ENCODE measurements at regions not wholly inside any gene's neighbourhood (a gene's known extent, or its start where the extent isn't known, plus 50 kb on each side); places are given as distances from the start of the nearest gene placed in this dataset.
"Not testable (repeated sequence)": the region's sequence is repeated elsewhere in the genome, so short reads cannot be mapped to it uniquely, and the experiment has no call there.

GRCh38 chr2:133624551-133624950, 56.3 kb upstream of the NCKAP5 start:
- DNase-seq: no peak

- no peak for DNase-seq
Observed at GRCh38 chr2:133627741-133628140, 59.5 kb upstream of the NCKAP5 start.

GRCh38 chr2:133633309-133633708, 65.0 kb upstream of the NCKAP5 start:
- DNase-seq: no peak

DNA sequence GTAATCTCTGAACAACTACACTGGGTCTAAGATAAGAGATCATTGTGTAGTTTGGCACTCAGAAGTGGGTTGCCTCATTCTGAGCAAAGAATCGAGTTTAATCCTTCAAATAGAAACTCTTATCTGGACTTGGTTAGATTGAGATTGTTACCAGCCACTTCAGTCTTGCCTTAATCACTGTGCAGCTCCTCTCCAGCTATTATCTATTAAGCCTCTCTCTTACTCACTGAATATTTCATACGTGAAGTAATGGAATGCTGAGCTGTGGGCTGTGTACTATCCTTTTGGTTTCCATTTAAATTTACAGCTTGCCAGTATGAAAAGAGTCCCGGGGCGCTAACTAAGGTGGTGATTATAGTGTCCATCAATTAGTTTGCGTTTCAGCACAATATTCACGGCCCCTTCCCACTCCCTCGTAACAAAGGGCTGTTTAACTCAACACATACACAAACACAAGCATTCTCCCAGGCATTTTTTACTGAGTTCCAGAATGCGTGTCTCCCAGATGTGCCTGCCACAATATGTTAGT, 65.7 kb upstream of the NCKAP5 start:
- DNase-seq: no peak

- DNase-seq: peak; percentile 1
Observed at GRCh38 chr2:133635131-133635530, 66.9 kb upstream of the NCKAP5 start.

- no peak for DNase-seq
Observed at GRCh38 chr2:133636287-133636686, 68.0 kb upstream of the NCKAP5 start.

- DNase-seq: no peak
Observed at GRCh38 chr2:133640103-133640502, 71.8 kb upstream of the NCKAP5 start.

- DNase-seq: peak; percentile 82
Observed at GRCh38 chr2:133641497-133641896, 73.2 kb upstream of the NCKAP5 start.

GRCh38 chr2:133641942-133642725, 73.9 kb upstream of the NCKAP5 start:
- no peak for DNase-seq

GRCh38 chr2:133642791-133643191, 74.5 kb upstream of the NCKAP5 start:
- DNase-seq: no peak

GRCh38 chr2:133643863-133644262, 75.6 kb upstream of the NCKAP5 start:
- DNase-seq: no peak

DNA sequence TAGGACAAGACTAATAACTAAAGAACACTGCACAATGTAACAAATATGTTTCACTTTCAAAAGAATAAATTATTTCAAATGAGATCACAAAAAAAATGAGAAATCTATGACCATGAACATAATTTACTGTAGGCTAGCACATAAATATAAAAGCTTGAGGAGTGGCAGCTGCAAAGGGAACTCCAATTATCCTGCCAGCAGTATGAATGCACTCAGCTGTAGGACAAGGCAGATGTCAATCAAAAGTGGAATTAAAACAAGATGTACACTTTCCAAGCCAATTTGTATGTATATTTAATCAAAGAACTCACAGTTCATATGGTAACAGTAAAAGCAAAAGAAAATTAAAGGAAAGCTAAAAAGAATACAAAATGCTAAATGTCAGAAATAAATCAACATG, 76.6 kb upstream of the NCKAP5 start:
- DNase-seq: no peak

DNA sequence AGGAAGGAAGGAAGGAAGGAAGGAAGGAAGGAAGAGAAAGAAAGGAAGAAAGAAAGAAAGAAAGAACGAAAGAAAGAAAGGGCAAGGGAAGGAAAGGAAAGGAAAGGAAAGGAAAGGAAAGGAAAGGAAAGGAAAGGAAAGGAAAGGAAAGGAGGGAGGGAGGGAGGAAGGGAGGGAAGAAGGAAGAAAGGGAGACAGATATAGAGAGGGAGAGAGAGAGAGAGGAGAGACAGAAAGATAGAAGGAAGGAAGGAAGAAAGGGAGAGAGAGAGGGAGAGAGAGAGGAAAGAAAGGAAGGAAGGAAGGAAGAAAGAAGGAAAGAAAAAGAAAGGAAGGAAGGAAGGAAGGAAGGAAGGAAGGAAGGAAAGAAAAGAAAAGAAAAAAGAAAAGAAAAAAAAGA, 79.1 kb upstream of the NCKAP5 start:
- not testable (repeated sequence) for DNase-seq

- no peak for DNase-seq
Observed at GRCh38 chr2:133651861-133652260, 83.6 kb upstream of the NCKAP5 start.

GRCh38 chr2:133652398-133652797, 84.1 kb upstream of the NCKAP5 start:
- no peak for DNase-seq

GRCh38 chr2:133653056-133653455, 84.8 kb upstream of the NCKAP5 start:
- DNase-seq: no peak

DNA sequence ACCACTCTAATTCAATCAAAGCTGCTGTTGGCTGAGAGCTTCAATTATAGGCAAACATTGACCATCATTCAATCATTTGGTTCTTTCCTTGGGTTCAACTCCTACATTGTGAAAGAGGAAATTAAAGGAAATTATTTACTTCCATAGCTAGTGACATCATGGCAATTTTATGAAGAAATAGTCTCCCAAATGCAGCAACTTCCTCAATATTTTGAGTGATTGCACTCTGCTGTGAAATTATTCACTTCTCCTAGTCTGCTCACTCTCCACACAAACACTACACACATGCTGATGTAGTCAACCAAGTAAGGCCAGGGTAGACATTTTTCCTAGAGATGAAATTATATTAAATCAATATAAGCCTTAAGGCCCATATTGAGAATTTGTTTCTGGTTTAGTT, 86.7 kb upstream of the NCKAP5 start:
- no peak for DNase-seq

DNA sequence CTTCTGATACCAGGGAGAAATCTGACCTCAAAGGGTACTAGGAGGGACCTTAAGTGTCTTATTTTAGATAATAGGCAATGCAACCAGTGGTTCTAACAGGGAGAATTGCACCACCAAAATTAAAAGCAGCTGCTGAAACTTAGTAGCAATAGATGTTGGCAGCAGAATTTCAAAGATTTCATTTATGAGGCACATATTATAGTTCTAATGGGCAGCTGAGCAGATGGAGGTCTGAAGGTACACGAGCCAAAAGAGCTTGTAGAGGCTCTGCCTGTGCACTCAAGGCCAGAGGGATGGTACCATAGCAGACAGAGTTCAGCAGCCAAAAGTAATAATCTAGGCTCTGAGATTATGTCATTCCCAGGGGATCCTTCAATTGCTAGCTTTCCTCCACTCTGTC, 87.3 kb upstream of the NCKAP5 start:
- no peak for DNase-seq

DNA sequence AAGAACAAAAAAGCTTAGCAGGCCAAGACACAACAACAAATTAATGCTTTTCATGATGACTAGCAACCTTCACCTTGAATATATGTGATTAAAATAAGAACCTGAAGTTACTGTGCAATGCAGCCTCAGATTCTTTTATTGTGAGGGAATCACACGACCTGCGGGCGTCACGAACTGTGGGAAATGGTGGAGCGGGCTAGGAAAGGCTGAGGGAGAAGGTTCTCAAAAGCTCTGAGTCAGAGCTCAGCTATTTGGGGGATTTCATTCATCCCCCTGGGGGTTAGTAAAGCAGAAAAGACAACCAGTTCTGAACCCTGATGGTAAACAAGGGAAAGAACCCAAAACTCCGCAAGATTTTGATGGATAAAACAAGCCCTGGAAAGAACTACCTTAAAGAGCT, 89.3 kb upstream of the NCKAP5 start:
- DNase-seq: no peak

DNA sequence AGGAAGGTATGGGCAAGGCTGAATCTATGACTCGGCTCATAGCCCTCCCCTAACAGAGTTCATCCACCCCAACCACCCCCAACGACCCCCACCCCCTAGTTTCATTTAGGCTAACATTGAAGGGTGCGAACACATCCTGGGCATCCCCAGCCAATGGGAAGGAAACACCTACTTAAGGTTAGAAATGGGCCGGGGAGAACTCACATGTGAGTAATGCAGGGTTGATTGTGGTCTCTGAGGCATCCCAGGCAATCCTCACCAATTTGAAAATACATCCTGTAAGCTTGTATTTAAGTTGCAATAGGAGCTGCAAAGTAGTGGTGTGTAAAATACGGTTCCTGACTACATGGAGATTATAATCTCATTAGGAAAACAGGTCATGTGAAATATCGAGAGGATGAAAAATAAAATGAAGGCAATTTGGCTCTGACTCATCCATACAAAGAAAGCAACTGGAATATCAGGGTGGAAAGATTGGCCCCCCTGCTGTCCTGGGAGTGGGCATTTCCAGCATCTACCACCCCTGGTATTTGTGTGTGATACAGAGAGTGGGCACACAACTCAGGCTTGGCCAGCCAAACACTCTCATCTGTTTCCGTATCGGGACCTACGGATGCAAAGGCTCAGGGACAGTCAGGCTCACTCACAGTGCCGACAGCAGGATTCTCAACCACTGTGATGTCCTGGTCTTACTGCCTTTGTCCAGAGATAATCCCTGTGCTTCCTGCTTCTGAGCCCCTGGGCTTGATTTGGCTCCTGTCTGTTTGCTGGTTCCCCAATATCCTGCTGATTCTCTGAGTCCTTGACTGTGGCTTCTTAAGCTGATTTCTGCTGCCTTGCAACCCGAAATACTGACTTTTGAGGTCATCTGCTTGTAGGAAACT, 90.0 kb upstream of the NCKAP5 start:
- DNase-seq: no peak

GRCh38 chr2:133660510-133660909, 92.2 kb upstream of the NCKAP5 start:
- DNase-seq: no peak

DNA sequence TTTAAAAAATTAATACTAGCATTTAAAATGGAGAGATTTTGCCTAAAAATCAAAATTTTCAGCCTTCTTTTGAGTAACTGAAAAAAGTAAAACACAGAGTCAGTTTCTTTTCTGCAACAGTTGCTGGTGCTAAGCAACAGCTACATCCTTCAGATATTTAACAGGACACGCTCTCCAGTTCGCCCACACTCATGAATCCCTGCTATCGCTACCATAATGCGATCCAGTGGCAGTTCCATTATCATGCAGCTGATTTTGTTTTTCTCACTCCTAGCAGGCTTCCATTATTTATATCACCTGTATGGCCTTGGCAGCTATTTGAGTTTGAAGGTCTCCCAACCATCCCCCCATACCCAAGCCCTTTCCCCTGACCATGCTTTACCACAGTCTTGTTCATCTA, 93.1 kb upstream of the NCKAP5 start:
- DNase-seq: no peak

GRCh38 chr2:133666621-133667020, 98.4 kb upstream of the NCKAP5 start:
- DNase-seq: no peak

DNA sequence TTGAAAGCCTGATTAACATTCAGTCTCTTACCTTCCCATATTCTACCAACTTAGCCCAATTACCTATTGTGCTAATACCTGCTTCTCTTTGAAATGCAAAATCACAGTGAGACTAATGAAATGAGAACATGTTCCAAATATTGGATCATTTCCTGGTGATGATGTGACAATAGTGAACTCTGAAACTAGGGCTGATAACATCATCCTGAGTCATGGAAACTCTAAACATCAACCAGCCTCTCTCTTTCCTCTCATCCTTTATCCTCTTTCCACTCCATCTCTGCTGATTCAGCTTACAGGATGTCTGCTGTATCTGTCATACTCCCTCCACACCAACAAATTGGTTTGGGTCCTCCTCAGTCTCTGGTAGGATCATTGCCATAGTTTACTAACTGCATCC, 98.8 kb upstream of the NCKAP5 start:
- peak; percentile 45 for DNase-seq

Measured in DMS53 (cell line).